ENCODE measurements at regions not wholly inside any gene's neighbourhood (a gene's known extent, or its start where the extent isn't known, plus 50 kb on each side); places are given as distances from the start of the nearest gene placed in this dataset.

GRCh38 chr9:127553793-127554192, 58.3 kb upstream of the STXBP1 start:
- peak overlapping the region; percentile 35 for H3K27ac ChIP-seq (replicated peaks)
- intact Hi-C loops (cut with micrococcal nuclease): no loop called here
- no peak for DNase-seq
- TF ChIP-seq CTCF (IDR thresholded peaks at IDR 0.05; ENCODE audit: borderline replicate concordance): no peak
- peaks cover 85% of the 10 kb centered on the region for H3K4me1 ChIP-seq
- no peaks in the 10 kb centered on the region for H3K36me3 ChIP-seq
- H3K4me3 ChIP-seq: no peak overlapping the region
- no peaks in the 10 kb centered on the region for H3K9me3 ChIP-seq (replicated peaks)
- no peaks in the 10 kb centered on the region for H3K27me3 ChIP-seq (ENCODE audit: low read depth)

- no peaks in the 10 kb centered on the region for H3K36me3 ChIP-seq
- no peak overlapping the region for H3K4me3 ChIP-seq
- no peaks in the 10 kb centered on the region for H3K27me3 ChIP-seq (ENCODE audit: low read depth)
- H3K27ac ChIP-seq (replicated peaks): peak overlapping the region; percentile 54
- peaks cover 84% of the 10 kb centered on the region for H3K4me1 ChIP-seq
- no peak for DNase-seq
- H3K9me3 ChIP-seq (replicated peaks): no peaks in the 10 kb centered on the region
- intact Hi-C loops (cut with micrococcal nuclease): no loop called here
- no peak for TF ChIP-seq CTCF (IDR thresholded peaks at IDR 0.05; ENCODE audit: borderline replicate concordance)
Measured at GRCh38 chr9:127554966-127555839, 56.9 kb upstream of the STXBP1 start.

GRCh38 chr9:127555840-127556820, 55.9 kb upstream of the STXBP1 start:
- intact Hi-C loops (cut with micrococcal nuclease): no loop called here
- Histone ChIP-seq H3K4me1 (peaks cover 84% of the 10 kb centered on the region), H3K27me3 (ENCODE audit: low read depth) (no peaks in the 10 kb centered on the region), H3K36me3 (no peaks in the 10 kb centered on the region), H3K27ac (replicated peaks) (peak overlapping the region; percentile 54), H3K4me3 (no peak overlapping the region), H3K9me3 (replicated peaks) (no peaks in the 10 kb centered on the region)
- DNase-seq: peak; percentile 58
- TF ChIP-seq CTCF (IDR thresholded peaks at IDR 0.05; ENCODE audit: borderline replicate concordance): no peak

GRCh38 chr9:127556871-127557270, 55.2 kb upstream of the STXBP1 start:
- no peak for DNase-seq
- Histone ChIP-seq H3K27me3 (ENCODE audit: low read depth) (no peaks in the 10 kb centered on the region), H3K36me3 (no peaks in the 10 kb centered on the region), H3K4me3 (no peak overlapping the region), H3K27ac (replicated peaks) (peak overlapping the region; percentile 84), H3K4me1 (peaks cover 84% of the 10 kb centered on the region), H3K9me3 (replicated peaks) (no peaks in the 10 kb centered on the region)
- intact Hi-C loops (cut with micrococcal nuclease): no loop called here
- TF ChIP-seq CTCF (IDR thresholded peaks at IDR 0.05; ENCODE audit: borderline replicate concordance): no peak

- Histone ChIP-seq H3K4me3 (peak overlapping the region; percentile 9), H3K9me3 (replicated peaks) (no peaks in the 10 kb centered on the region), H3K36me3 (no peaks in the 10 kb centered on the region), H3K27ac (replicated peaks) (peak overlapping the region; percentile 84), H3K27me3 (ENCODE audit: low read depth) (no peaks in the 10 kb centered on the region), H3K4me1 (peaks cover 89% of the 10 kb centered on the region)
- TF ChIP-seq CTCF (IDR thresholded peaks at IDR 0.05; ENCODE audit: borderline replicate concordance): no peak
- DNase-seq: no peak
- intact Hi-C loops (cut with micrococcal nuclease): no loop called here
Measured at GRCh38 chr9:127557466-127557869, 54.6 kb upstream of the STXBP1 start.
